H1 (cell line): ENCODE measurements at regions not wholly inside any gene's neighbourhood (a gene's known extent, or its start where the extent isn't known, plus 50 kb on each side); places are given as distances from the start of the nearest gene placed in this dataset.

ENCODE experiments used
- CTCF ChIA-PET: fragments of 300-600 bp; sonication (Branson Sonifier 250); formaldehyde crosslinking; loops from one replicate; lab custom pipeline; 2021; ENCODE audit not compliant: partially characterized antibody; lab: Charles Lee
- POLR2A ChIA-PET: fragments of 300-600 bp; sonication (Branson Sonifier 250); formaldehyde crosslinking; loops from one replicate; lab custom pipeline; 2021; ENCODE audit warnings: inconsistent platforms; ENCODE audit not compliant: partially characterized antibody; lab: Charles Lee
- DNase-seq, 2 experiments: peaks; one replicate each; pipeline versions ENCODE4 v3.0.0 to v3.0.0-alpha.2; 2010 to 2022; ENCODE audit warnings: low spot score in 2 of 2, low read depth in 1 of 2, mixed read lengths in 1 of 2
- FAIRE-seq: peaks from 2 replicates; lab custom pipeline; 2011; peaks lifted over from hg19 to GRCh38; lab: Jason Lieb, UNC
- H2AFZ ChIP-seq: 2 replicates; pipeline ENCODE4 v1.8.1; 2012; ENCODE audit warnings: low read length, inconsistent platforms
- H2AK5ac ChIP-seq: 2 replicates; pipeline ENCODE4 v1.6.1; 2013; ENCODE audit warnings: low read depth, low read length
- H2BK120ac ChIP-seq: replicated peaks from 2 replicates; pipeline ENCODE3; 2013; ENCODE audit warnings: low read depth, low read length, inconsistent platforms
- H2BK12ac ChIP-seq: 2 replicates; pipeline ENCODE4 v1.6.1; 2013; ENCODE audit warnings: low read depth, low read length
- H2BK15ac ChIP-seq: 2 replicates; pipeline ENCODE4 v1.6.1; 2013; ENCODE audit warnings: low read length
- H2BK20ac ChIP-seq: 2 replicates; pipeline ENCODE4 v1.6.1; 2013; ENCODE audit warnings: low read length
- H2BK5ac ChIP-seq: 2 replicates; pipeline ENCODE4 v1.6.1; 2013; ENCODE audit warnings: low read depth, low read length
- H3K14ac ChIP-seq: 2 replicates; pipeline ENCODE4 v1.6.1; 2013; ENCODE audit warnings: inconsistent platforms; ENCODE audit not compliant: insufficient read length
- H3K18ac ChIP-seq: 2 replicates; pipeline ENCODE4 v1.6.1; 2013; ENCODE audit warnings: low read length; ENCODE audit errors: extremely low read depth
- H3K23ac ChIP-seq: 2 replicates; pipeline ENCODE4 v1.6.1; 2013; ENCODE audit warnings: inconsistent platforms; ENCODE audit not compliant: insufficient read length
- H3K23me2 ChIP-seq: 2 replicates; pipeline ENCODE4 v1.6.1; 2013; ENCODE audit warnings: low read depth, low read length
- H3K27ac ChIP-seq: 2 replicates; pipeline ENCODE4 v1.6.1; 2011; ENCODE audit warnings: low read depth, low read length, inconsistent platforms
- H3K27me3 ChIP-seq, 4 experiments: replicated peaks in 1 of 4; 1 replicate in 1 of 4; 2 replicates in 3 of 4; pipeline versions ENCODE4 v1.6.1 to v1.8.1; 2011 to 2013; ENCODE audit warnings: low read length in 3 of 4, mild to moderate bottlenecking in 3 of 4, inconsistent platforms in 2 of 4, mixed read lengths in 2 of 4, moderate library complexity in 1 of 4; ENCODE audit not compliant: control insufficient read depth in 3 of 4, insufficient read depth in 3 of 4; ENCODE audit errors: extremely low read depth in 1 of 4
- H3K36me3 ChIP-seq, 4 experiments: 2 replicates each; pipeline versions ENCODE4 v1.6.1 to v1.8.1; 2011 to 2013; ENCODE audit warnings: mild to moderate bottlenecking in 4 of 4, low read length in 3 of 4, moderate library complexity in 2 of 4, control low read depth in 1 of 4, inconsistent platforms in 1 of 4; ENCODE audit not compliant: insufficient read depth in 4 of 4, control insufficient read depth in 2 of 4
- H3K4ac ChIP-seq: replicated peaks from 2 replicates; pipeline ENCODE3; 2013; ENCODE audit warnings: low read length, low read depth, mixed read lengths, inconsistent platforms; ENCODE audit not compliant: insufficient read length
- H3K4me1 ChIP-seq, 4 experiments: replicated peaks in 1 of 4; 1 replicate in 1 of 4; 2 replicates in 3 of 4; pipeline versions ENCODE4 v1.6.1 to v1.8.1; 2011 to 2013; ENCODE audit warnings: low read length in 3 of 4, inconsistent platforms in 2 of 4, mixed read lengths in 1 of 4; ENCODE audit not compliant: insufficient read depth in 4 of 4, control insufficient read depth in 3 of 4
- H3K4me2 ChIP-seq, 2 experiments: 2 replicates each; pipeline versions ENCODE4 v1.6.1 to v1.8.1; 2011 to 2013; ENCODE audit warnings: low read depth in 2 of 2, low read length in 2 of 2, control low read depth in 1 of 2, inconsistent platforms in 1 of 2, mild to moderate bottlenecking in 1 of 2; ENCODE audit not compliant: insufficient read depth in 1 of 2
- H3K4me3 ChIP-seq, 4 experiments: fragments of 200-600, 300-600 bp in 1 of 4; sonication (generic), shearing (Covaris generic), sonication (Bioruptor Twin) in 1 of 4; 2 replicates each; pipeline versions ENCODE4 v1.5.1 to v1.8.1; 2011 to 2016; ENCODE audit warnings: low read length in 4 of 4, low read depth in 3 of 4, control low read depth in 2 of 4, inconsistent platforms in 2 of 4, mild to moderate bottlenecking in 2 of 4, mixed read lengths in 1 of 4, moderate library complexity in 1 of 4; ENCODE audit not compliant: insufficient read depth in 2 of 4; ENCODE audit errors: extremely low read depth in 1 of 4
- H3K56ac ChIP-seq: replicated peaks from 2 replicates; pipeline ENCODE3; 2013; ENCODE audit warnings: low read depth, mild to moderate bottlenecking, mixed read lengths, low read length, inconsistent platforms; ENCODE audit not compliant: insufficient read length
- H3K79me1 ChIP-seq: 2 replicates; pipeline ENCODE4 v1.6.1; 2013; ENCODE audit warnings: low read depth, low read length, control low read depth
- H3K79me2 ChIP-seq, 2 experiments: 2 replicates each; pipeline versions ENCODE4 v1.6.1 to v1.8.1; 2012 to 2013; ENCODE audit warnings: low read length in 2 of 2, mild to moderate bottlenecking in 2 of 2, inconsistent platforms in 1 of 2; ENCODE audit not compliant: insufficient read depth in 2 of 2, control insufficient read depth in 1 of 2
- H3K9ac ChIP-seq, 4 experiments: replicated peaks in 1 of 4; 1 replicate in 1 of 4; 2 replicates in 3 of 4; pipeline versions ENCODE4 v1.6.1 to v1.8.1; 2011 to 2013; ENCODE audit warnings: low read depth in 3 of 4, low read length in 3 of 4, control low read depth in 2 of 4, mild to moderate bottlenecking in 2 of 4, moderate library complexity in 2 of 4, inconsistent platforms in 1 of 4; ENCODE audit errors: extremely low read depth in 1 of 4
- H3K9me3 ChIP-seq, 2 experiments: 2 replicates each; pipeline versions ENCODE4 v1.6.1 to v1.8.1; 2012 to 2013; ENCODE audit warnings: mild to moderate bottlenecking in 2 of 2, moderate library complexity in 2 of 2, control low read depth in 1 of 2, inconsistent platforms in 1 of 2, low read depth in 1 of 2, low read length in 1 of 2, mixed read lengths in 1 of 2; ENCODE audit not compliant: insufficient read depth in 2 of 2
- H4K20me1 ChIP-seq, 2 experiments: replicated peaks in 1 of 2; 2 replicates each; pipeline versions ENCODE3 to v1.8.1; 2011 to 2013; ENCODE audit warnings: inconsistent platforms in 2 of 2, low read length in 2 of 2, mild to moderate bottlenecking in 1 of 2; ENCODE audit not compliant: insufficient read depth in 2 of 2, control insufficient read depth in 1 of 2
- H4K5ac ChIP-seq: 2 replicates; pipeline ENCODE4 v1.6.1; 2013; ENCODE audit warnings: low read length, low read depth, mixed read lengths, inconsistent platforms; ENCODE audit not compliant: insufficient read length
- H4K8ac ChIP-seq: 2 replicates; pipeline ENCODE4 v1.8.0; 2013; ENCODE audit warnings: mild to moderate bottlenecking, moderate library complexity, low read length, inconsistent platforms; ENCODE audit not compliant: insufficient read depth; ENCODE audit errors: extremely low read depth
- H4K91ac ChIP-seq: replicated peaks from 2 replicates; pipeline ENCODE3; 2013; ENCODE audit warnings: low read length, mixed read lengths, inconsistent platforms; ENCODE audit not compliant: insufficient read length
- HDAC6 ChIP-seq: IDR thresholded peaks from one replicate; pipeline ENCODE4 v1.7.1; 2012; ENCODE audit warnings: low read depth, mild to moderate bottlenecking, inconsistent platforms, low read length, moderate library complexity
- MAFK ChIP-seq: IDR thresholded peaks from 2 replicates; pipeline ENCODE4 v1.6.1; 2012; ENCODE audit warnings: low read depth, mild to moderate bottlenecking, improper control_type of control experiment, low read length
- RBBP5 ChIP-seq: IDR thresholded peaks from 2 replicates; pipeline ENCODE4 v1.7.1; 2012; ENCODE audit warnings: low read depth, mild to moderate bottlenecking, inconsistent platforms, low read length, moderate library complexity, borderline replicate concordance
- SIRT6 ChIP-seq: IDR thresholded peaks from one replicate; pipeline ENCODE4 v1.7.1; 2012; ENCODE audit warnings: low read length, inconsistent platforms
- SP1 ChIP-seq: IDR thresholded peaks from 2 replicates; pipeline ENCODE4 v1.6.1; 2011; ENCODE audit warnings: low read depth, low read length
- SRF ChIP-seq: IDR thresholded peaks from 2 replicates; pipeline ENCODE4 v1.6.1; 2011; ENCODE audit warnings: mild to moderate bottlenecking, low read depth, low read length, moderate library complexity
- TEAD4 ChIP-seq: IDR thresholded peaks from 2 replicates; pipeline ENCODE4 v1.6.1; 2012; ENCODE audit warnings: low read depth, low read length, inconsistent platforms, mixed read lengths
- ZNF274 ChIP-seq: IDR thresholded peaks from 2 replicates; pipeline ENCODE4 v1.7.0; 2012; ENCODE audit warnings: low read length, borderline replicate concordance; ENCODE audit errors: extremely low read depth
- WGBS, 2 experiments: shearing (Covaris generic) in 1 of 2; methylation state at CpG; one replicate each; pipeline versions ENCODE4 v1.1.6 to v1.1.7; 2013 to 2015; ENCODE audit warnings: low lambda C conversion rate in 2 of 2, mixed read lengths in 2 of 2, inconsistent platforms in 1 of 2, low coverage in 1 of 2, missing lambda C conversion rate in 1 of 2; ENCODE audit not compliant: insufficient replicate concordance in 2 of 2, insufficient coverage in 1 of 2, insufficient read length in 1 of 2; ENCODE audit errors: extremely low coverage in 1 of 2, missing lambda C conversion rate in 1 of 2; 5-methylcytosine and 5-hydroxymethylcytosine counted together
- TF ChIP-seq, protein P1 (sequence below), 3 experiments: IDR thresholded peaks; 1 replicate in 2 of 3; 2 replicates in 1 of 3; pipeline versions ENCODE4 v1.5.1 to v1.6.1; 2011; ENCODE audit warnings: low read length in 3 of 3, mild to moderate bottlenecking in 3 of 3, inconsistent platforms in 2 of 3, low read depth in 1 of 3, moderate library complexity in 1 of 3; ENCODE audit not compliant: insufficient read depth in 1 of 3; ENCODE audit errors: control extremely low read depth in 1 of 3
- TF ChIP-seq, protein P2 (sequence below): IDR thresholded peaks from 2 replicates; pipeline ENCODE4 v1.6.1; 2012; ENCODE audit warnings: inconsistent platforms

DNA sequence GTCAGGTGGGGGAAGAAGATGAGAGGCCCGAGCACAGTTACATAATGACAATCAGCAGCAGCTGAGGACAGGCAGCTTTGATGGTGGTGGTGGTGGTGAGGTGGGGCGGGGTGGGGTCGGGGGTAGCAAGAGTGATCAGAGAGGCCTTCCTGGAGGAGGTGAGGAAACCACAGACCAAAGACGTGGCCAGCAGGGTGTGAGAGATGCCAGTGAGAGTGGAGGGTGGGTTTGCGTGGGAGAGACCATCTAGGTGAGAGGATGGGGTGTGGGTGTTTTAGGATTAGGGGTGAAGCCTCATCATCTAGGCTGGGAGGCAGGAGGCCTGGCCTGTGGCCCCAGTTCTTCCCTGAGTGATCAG is 76.0 kb upstream of the TOX2 start:
- ChIA-PET CTCF (interaction anchor here (1.2 kb wide), 1 partner anchor 61 kb away, joined by 3 read pairs; no protein-coding TSS in a partner anchor), POLR2A (no interaction called here)
- H3K79me2 ChIP-seq = no peaks in the 10 kb centered on the region
- no peaks in the 10 kb centered on the region for H3K9me3 ChIP-seq
- no peak overlapping the region for H2AK5ac ChIP-seq
- no peaks in the 10 kb centered on the region for H3K27me3 ChIP-seq
- WGBS, 2 experiments = 87% methylated on average over 3 of the region's 5 CpGs; no CpG with 5 or more reads in 1 of the 2 experiments
- no peak overlapping the region for H4K5ac ChIP-seq
- H2BK15ac ChIP-seq = no peak overlapping the region
- no peaks in the 10 kb centered on the region for H3K36me3 ChIP-seq
- no peaks in the 10 kb centered on the region for H3K79me1 ChIP-seq
- H3K18ac ChIP-seq = no peak overlapping the region
- peaks cover 0 to 6% (median 1%) of the 10 kb centered on the region in 4 experiments; a peak in 3 of 7 replicates for H3K4me1 ChIP-seq
- no peak overlapping the region for H2BK5ac ChIP-seq
- FAIRE-seq (no peak), DNase-seq (peak in 1 of 2 experiments; percentile 30)
- TF ChIP-seq ZNF274 (no peak), TEAD4 (no peak), MAFK (no peak), RBBP5 (no peak), HDAC6 (no peak), SP1 (no peak), SIRT6 (no peak), SRF (no peak)
- TF ChIP-seq, protein P1, sequence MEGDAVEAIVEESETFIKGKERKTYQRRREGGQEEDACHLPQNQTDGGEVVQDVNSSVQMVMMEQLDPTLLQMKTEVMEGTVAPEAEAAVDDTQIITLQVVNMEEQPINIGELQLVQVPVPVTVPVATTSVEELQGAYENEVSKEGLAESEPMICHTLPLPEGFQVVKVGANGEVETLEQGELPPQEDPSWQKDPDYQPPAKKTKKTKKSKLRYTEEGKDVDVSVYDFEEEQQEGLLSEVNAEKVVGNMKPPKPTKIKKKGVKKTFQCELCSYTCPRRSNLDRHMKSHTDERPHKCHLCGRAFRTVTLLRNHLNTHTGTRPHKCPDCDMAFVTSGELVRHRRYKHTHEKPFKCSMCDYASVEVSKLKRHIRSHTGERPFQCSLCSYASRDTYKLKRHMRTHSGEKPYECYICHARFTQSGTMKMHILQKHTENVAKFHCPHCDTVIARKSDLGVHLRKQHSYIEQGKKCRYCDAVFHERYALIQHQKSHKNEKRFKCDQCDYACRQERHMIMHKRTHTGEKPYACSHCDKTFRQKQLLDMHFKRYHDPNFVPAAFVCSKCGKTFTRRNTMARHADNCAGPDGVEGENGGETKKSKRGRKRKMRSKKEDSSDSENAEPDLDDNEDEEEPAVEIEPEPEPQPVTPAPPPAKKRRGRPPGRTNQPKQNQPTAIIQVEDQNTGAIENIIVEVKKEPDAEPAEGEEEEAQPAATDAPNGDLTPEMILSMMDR (IDR thresholded peaks at IDR 0.05; ENCODE audit: control extremely low read depth in 1 of 3, insufficient read depth in 1 of 3, low read depth in 1 of 3, low read length in 3 of 3) = no peak
- TF ChIP-seq, protein P2, sequence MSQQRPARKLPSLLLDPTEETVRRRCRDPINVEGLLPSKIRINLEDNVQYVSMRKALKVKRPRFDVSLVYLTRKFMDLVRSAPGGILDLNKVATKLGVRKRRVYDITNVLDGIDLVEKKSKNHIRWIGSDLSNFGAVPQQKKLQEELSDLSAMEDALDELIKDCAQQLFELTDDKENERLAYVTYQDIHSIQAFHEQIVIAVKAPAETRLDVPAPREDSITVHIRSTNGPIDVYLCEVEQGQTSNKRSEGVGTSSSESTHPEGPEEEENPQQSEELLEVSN = no peak
- H3K9ac ChIP-seq = no peak overlapping the region
- no peaks in the 10 kb centered on the region for H4K20me1 ChIP-seq
- H2BK12ac ChIP-seq = no peak overlapping the region
- H3K4ac ChIP-seq = no peak overlapping the region
- H3K4me3 ChIP-seq = no peak overlapping the region
- no peak overlapping the region for H2BK120ac ChIP-seq
- H2AFZ ChIP-seq = no peak overlapping the region
- H4K91ac ChIP-seq = no peak overlapping the region
- no peak overlapping the region for H3K27ac ChIP-seq
- H3K4me2 ChIP-seq = no peak overlapping the region
- H3K23me2 ChIP-seq = 0 out of 2 replicates have a peak, but pooled peaks cover 2% of the 10 kb centered on the region
- H3K56ac ChIP-seq = no peak overlapping the region
- no peak overlapping the region for H3K23ac ChIP-seq
- H2BK20ac ChIP-seq = no peak overlapping the region
- no peak overlapping the region for H4K8ac ChIP-seq
- H3K14ac ChIP-seq = no peak overlapping the region
